Spinal cord (tissue), 9 donors: ENCODE measurements at regions not wholly inside any gene's neighbourhood (a gene's known extent, or its start where the extent isn't known, plus 50 kb on each side); places are given as distances from the start of the nearest gene placed in this dataset.

Source experiments
- DNase-seq, 6 donors: peaks; one replicate each; pipeline versions ENCODE4 v3.0.0 to v3.0.0-alpha.2; 2013 to 2015; ENCODE audit warnings: low spot score in 6 of 6, low read depth in 4 of 6
- H3K27ac ChIP-seq: one replicate; pipeline ENCODE4 v1.5.1; 2013; ENCODE audit warnings: low read depth, low read length, control low read depth
- H3K27me3 ChIP-seq: one replicate; pipeline ENCODE4 v1.6.1; 2013; ENCODE audit warnings: low read length; ENCODE audit not compliant: control insufficient read depth, insufficient read depth
- H3K36me3 ChIP-seq: one replicate; pipeline ENCODE4 v1.6.1; 2013; ENCODE audit warnings: low read length; ENCODE audit not compliant: control insufficient read depth, insufficient read depth
- H3K4me1 ChIP-seq: one replicate; pipeline ENCODE4 v1.6.1; 2013; ENCODE audit warnings: low read length; ENCODE audit not compliant: control insufficient read depth, insufficient read depth
- H3K4me3 ChIP-seq: one replicate; pipeline ENCODE4 v1.5.1; 2013; ENCODE audit warnings: low read depth, low read length, control low read depth
- H3K9me3 ChIP-seq: one replicate; pipeline ENCODE4 v1.6.1; 2013; ENCODE audit warnings: low read length; ENCODE audit not compliant: control insufficient read depth, insufficient read depth
- WGBS: methylation state at CpG from one replicate; pipeline ENCODE4 v1.1.5; 2013; ENCODE audit warnings: missing lambda C conversion rate; ENCODE audit not compliant: insufficient coverage; 5-methylcytosine and 5-hydroxymethylcytosine counted together
- donor health status: healthy.

- no peaks in the 10 kb centered on the region for H3K9me3 ChIP-seq
- DNase-seq = peak in 3 of 6 donors; percentile 17 to 82 (median 64)
- no peak overlapping the region for H3K27ac ChIP-seq
- 33% methylated on average over 2 of the region's 4 CpGs for WGBS
- no peaks in the 10 kb centered on the region for H3K4me1 ChIP-seq
- no peak overlapping the region for H3K4me3 ChIP-seq
- H3K27me3 ChIP-seq = no peaks in the 10 kb centered on the region
- no peaks in the 10 kb centered on the region for H3K36me3 ChIP-seq
These were observed 843.4 kb upstream of the DPPA4 start for GRCh38 chr3:110180733-110181132.

GRCh38 chr3:110181226-110181625 is 843.9 kb upstream of the DPPA4 start:
- DNase-seq = no peak
- Histone ChIP-seq H3K4me3 (no peak overlapping the region), H3K27ac (no peak overlapping the region)

GRCh38 chr3:110184536-110184935 is 847.2 kb upstream of the DPPA4 start:
- Histone ChIP-seq H3K27ac (no peak overlapping the region), H3K9me3 (peaks cover 1% of the 10 kb centered on the region), H3K36me3 (no peaks in the 10 kb centered on the region), H3K27me3 (no peaks in the 10 kb centered on the region), H3K4me3 (no peak overlapping the region), H3K4me1 (no peaks in the 10 kb centered on the region)
- DNase-seq = peak in 2 of 6 donors; percentile 43 to 58
- no CpG with 5 or more reads among the region's 1 CpG for WGBS

More at GRCh38 chr3:110181226-110181625, 843.9 kb upstream of the DPPA4 start:
- Histone ChIP-seq H3K4me1 (no peaks in the 10 kb centered on the region), H3K27me3 (no peaks in the 10 kb centered on the region), H3K9me3 (no peaks in the 10 kb centered on the region), H3K36me3 (no peaks in the 10 kb centered on the region)
- no CpG with 5 or more reads among the region's 3 CpGs for WGBS

- WGBS = 75% methylated on average over 2 of the region's 2 CpGs
- Histone ChIP-seq H3K27me3 (no peaks in the 10 kb centered on the region), H3K9me3 (peaks cover 1% of the 10 kb centered on the region), H3K4me1 (no peaks in the 10 kb centered on the region), H3K27ac (no peak overlapping the region), H3K4me3 (no peak overlapping the region), H3K36me3 (no peaks in the 10 kb centered on the region)
- no peak for DNase-seq
These were observed 855.7 kb upstream of the DPPA4 start for GRCh38 chr3:110193074-110193473.

GRCh38 chr3:110198717-110199587 is 861.6 kb upstream of the DPPA4 start:
- WGBS = 78% methylated on average over 11 of the region's 12 CpGs
- no peaks in the 10 kb centered on the region for H3K9me3 ChIP-seq
- H3K27ac ChIP-seq = no peak overlapping the region
- peaks cover 6% of the 10 kb centered on the region for H3K4me1 ChIP-seq
- H3K4me3 ChIP-seq = no peak overlapping the region
- peak in 3 of 6 donors; percentile 4 to 63 (median 15) for DNase-seq
- H3K36me3 ChIP-seq = no peaks in the 10 kb centered on the region
- no peaks in the 10 kb centered on the region for H3K27me3 ChIP-seq

GRCh38 chr3:110199588-110199943 is 862.2 kb upstream of the DPPA4 start:
- H3K9me3 ChIP-seq = no peaks in the 10 kb centered on the region
- no peak for DNase-seq
- H3K4me3 ChIP-seq = no peak overlapping the region
- no peaks in the 10 kb centered on the region for H3K36me3 ChIP-seq
- no peaks in the 10 kb centered on the region for H3K27me3 ChIP-seq
- WGBS = 89% methylated on average over 1 of the region's 2 CpGs
- H3K4me1 ChIP-seq = peaks cover 6% of the 10 kb centered on the region
- no peak overlapping the region for H3K27ac ChIP-seq

- Histone ChIP-seq H3K27me3 (no peaks in the 10 kb centered on the region), H3K36me3 (no peaks in the 10 kb centered on the region), H3K4me1 (no peaks in the 10 kb centered on the region), H3K9me3 (no peaks in the 10 kb centered on the region), H3K27ac (no peak overlapping the region), H3K4me3 (no peak overlapping the region)
- DNase-seq = peak in 1 of 6 donors; percentile 70
- no CpG with 5 or more reads among the region's 3 CpGs for WGBS
These were observed 861.4 kb upstream of the NECTIN3 start for GRCh38 chr3:110210086-110210660.

GRCh38 chr3:110226645-110227044 is 845.0 kb upstream of the NECTIN3 start:
- Histone ChIP-seq H3K4me3 (no peak overlapping the region), H3K36me3 (no peaks in the 10 kb centered on the region), H3K4me1 (no peaks in the 10 kb centered on the region), H3K9me3 (no peaks in the 10 kb centered on the region), H3K27me3 (no peaks in the 10 kb centered on the region), H3K27ac (no peak overlapping the region)
- WGBS = no CpG with 5 or more reads among the region's 1 CpG
- no peak for DNase-seq

- 79% methylated on average over 3 of the region's 4 CpGs for WGBS
- Histone ChIP-seq H3K27ac (no peak overlapping the region), H3K36me3 (no peaks in the 10 kb centered on the region), H3K27me3 (no peaks in the 10 kb centered on the region), H3K9me3 (no peaks in the 10 kb centered on the region), H3K4me1 (no peaks in the 10 kb centered on the region), H3K4me3 (no peak overlapping the region)
- DNase-seq = peak in 1 of 6 donors; percentile 57
These were observed 843.6 kb upstream of the NECTIN3 start for GRCh38 chr3:110227991-110228390.

GRCh38 chr3:110234831-110235230 is 836.8 kb upstream of the NECTIN3 start:
- H3K9me3 ChIP-seq = no peaks in the 10 kb centered on the region
- no peak for DNase-seq
- no CpG with 5 or more reads among the region's 4 CpGs for WGBS

More at GRCh38 chr3:110234831-110235230, 836.8 kb upstream of the NECTIN3 start:
- Histone ChIP-seq H3K4me1 (no peaks in the 10 kb centered on the region), H3K27ac (no peak overlapping the region), H3K4me3 (no peak overlapping the region), H3K36me3 (no peaks in the 10 kb centered on the region), H3K27me3 (no peaks in the 10 kb centered on the region)
